ENCODE measurements at regions not wholly inside any gene's neighbourhood (a gene's known extent, or its start where the extent isn't known, plus 50 kb on each side); places are given as distances from the start of the nearest gene placed in this dataset.

- DNase-seq: no peak
Observed at GRCh38 chr2:129059476-129059875, 740.8 kb upstream of the HS6ST1 start.

- DNase-seq: no peak
Observed at GRCh38 chr2:129061069-129061768, 742.6 kb upstream of the HS6ST1 start.

- no peak for DNase-seq
Observed at GRCh38 chr2:129061769-129062121, 743.1 kb upstream of the HS6ST1 start.

GRCh38 chr2:129062146-129062912, 743.7 kb upstream of the HS6ST1 start:
- no peak for DNase-seq

GRCh38 chr2:129067070-129067469, 748.4 kb upstream of the HS6ST1 start:
- no peak for DNase-seq

GRCh38 chr2:129067953-129068352, 749.3 kb upstream of the HS6ST1 start:
- no peak for DNase-seq

GRCh38 chr2:129068543-129068942, 749.9 kb upstream of the HS6ST1 start:
- no peak for DNase-seq

GRCh38 chr2:129069875-129070594, 751.4 kb upstream of the HS6ST1 start:
- DNase-seq: no peak

GRCh38 chr2:129070663-129071062, 752.0 kb upstream of the HS6ST1 start:
- no peak for DNase-seq

- no peak for DNase-seq
Observed at GRCh38 chr2:129071531-129071930, 752.9 kb upstream of the HS6ST1 start.

- no peak for DNase-seq
Observed at GRCh38 chr2:129074298-129074920, 755.7 kb upstream of the HS6ST1 start.

GRCh38 chr2:129078548-129078947, 759.9 kb upstream of the HS6ST1 start:
- no peak for DNase-seq

GRCh38 chr2:129080715-129081476, 762.2 kb upstream of the HS6ST1 start:
- no peak for DNase-seq

- DNase-seq: no peak
Observed at GRCh38 chr2:129085386-129085785, 766.7 kb upstream of the HS6ST1 start.

- no peak for DNase-seq
Observed at GRCh38 chr2:129087133-129087813, 768.6 kb upstream of the HS6ST1 start.

GRCh38 chr2:129091620-129092019, 773.0 kb upstream of the HS6ST1 start:
- DNase-seq: no peak

GRCh38 chr2:129092956-129093355, 774.3 kb upstream of the HS6ST1 start:
- DNase-seq: no peak

- no peak for DNase-seq
Observed at GRCh38 chr2:129101186-129101585, 782.5 kb upstream of the HS6ST1 start.

GRCh38 chr2:129103936-129104878, 785.5 kb upstream of the HS6ST1 start:
- no peak for DNase-seq

- no peak for DNase-seq
Observed at GRCh38 chr2:129112181-129112580, 793.5 kb upstream of the HS6ST1 start.

- no peak for DNase-seq
Observed at GRCh38 chr2:129113776-129114175, 795.1 kb upstream of the HS6ST1 start.

Measured in stimulated activated CD4-positive, alpha-beta T cell treated with anti-CD3 and anti-CD28 coated beads, Interleukin-12 subunit alpha, Interleukin-12 subunit beta, amount 100 ng/mL, for 4 hours (primary cell).